K562 (cell line): ENCODE measurements at regions not wholly inside any gene's neighbourhood (a gene's known extent, or its start where the extent isn't known, plus 50 kb on each side); places are given as distances from the start of the nearest gene placed in this dataset.

Source experiments
- ATAC-seq: fragments of 200-7000 bp; cut with Tn5 transposase; 3 replicates; pipeline ENCODE4 v1.9.1; 2020; ENCODE audit warnings: moderate library complexity
- BruUV-seq: library from RNA; stranded (reverse); fragments of 400-500 nt; replicated peaks from 2 replicates; lab custom pipeline; 2021; lab: Mats Ljungman, UMichigan
- CTCF ChIA-PET: fragments of 300-600 bp; formaldehyde crosslinking; extraction: SDS; loops from one replicate; lab custom pipeline; 2021; ENCODE audit warnings: low intra/inter-chr PET ratio; lab: Yijun Ruan, JAX
- POLR2A ChIA-PET: fragments of 300-600, 350-650 bp; sonication (Branson Sonifier 250); formaldehyde crosslinking; extraction: SDS; loops from one replicate; lab custom pipeline; 2021; ENCODE audit warnings: antibody characterized with exemption, inconsistent platforms; lab: Yijun Ruan, JAX
- DNase-seq, 4 experiments: peaks; one replicate each; pipeline versions ENCODE4 v3.0.0 to v3.0.0-alpha.2; 2011 to 2018; ENCODE audit warnings: low spot score in 3 of 4, mixed read lengths in 3 of 4; ENCODE audit errors: extremely low read depth in 1 of 4
- FAIRE-seq: peaks from 2 replicates; lab custom pipeline; 2011; peaks lifted over from hg19 to GRCh38; lab: Jason Lieb, UNC
- H2AFZ ChIP-seq: 2 replicates; pipeline ENCODE4 v1.6.0; 2011; ENCODE audit warnings: low read depth, low read length, control low read depth, inconsistent platforms
- H3K27ac ChIP-seq: fragments of 200-600 bp; 3 replicates; pipeline ENCODE4 v1.8.0; 2011; ENCODE audit warnings: low read depth, mild to moderate bottlenecking, control low read depth, inconsistent platforms, low read length, moderate library complexity, mixed read lengths; ENCODE audit errors: extremely low read depth
- H3K27me3 ChIP-seq, 2 experiments: fragments of 300-600 bp in 1 of 2; 2 replicates in 1 of 2; 3 replicates in 1 of 2; pipeline versions ENCODE4 v1.6.0 to v1.8.0; 2011; ENCODE audit warnings: inconsistent platforms in 2 of 2, low read length in 2 of 2, mild to moderate bottlenecking in 1 of 2, mixed read lengths in 1 of 2, moderate library complexity in 1 of 2; ENCODE audit not compliant: control insufficient read depth in 2 of 2, insufficient read depth in 2 of 2
- H3K36me3 ChIP-seq: fragments of 300-600 bp; 3 replicates; pipeline ENCODE4 v1.8.0; 2011; ENCODE audit warnings: mild to moderate bottlenecking, low read length, inconsistent platforms; ENCODE audit not compliant: control insufficient read depth, insufficient read depth
- H3K4me1 ChIP-seq, 2 experiments: fragments of 200-600 bp in 1 of 2; replicated peaks in 1 of 2; 2 replicates in 1 of 2; 3 replicates in 1 of 2; pipeline versions ENCODE4 v1.5.1 to v1.8.0; 2011; ENCODE audit warnings: inconsistent platforms in 2 of 2, low read length in 2 of 2, mild to moderate bottlenecking in 1 of 2, mixed read lengths in 1 of 2, moderate library complexity in 1 of 2; ENCODE audit not compliant: control insufficient read depth in 2 of 2, insufficient read depth in 2 of 2
- H3K4me2 ChIP-seq: 2 replicates; pipeline ENCODE4 v1.6.1; 2011; ENCODE audit warnings: low read length, control low read depth, inconsistent platforms, mixed read lengths; ENCODE audit not compliant: insufficient read depth
- H3K4me3 ChIP-seq: fragments of 200-600 bp; sonication (generic), shearing (Covaris generic); 2 replicates; pipeline ENCODE4 v1.5.1; 2016; ENCODE audit warnings: control low read depth, inconsistent platforms
- H3K79me2 ChIP-seq: fragments of 200-600 bp; 3 replicates; pipeline ENCODE4 v1.8.0; 2011; ENCODE audit warnings: low read length, inconsistent platforms; ENCODE audit not compliant: control insufficient read depth, insufficient read depth
- H3K9ac ChIP-seq, 2 experiments: 2 replicates each; pipeline versions ENCODE4 v1.6.0 to v1.6.1; 2011; ENCODE audit warnings: low read depth in 2 of 2, low read length in 2 of 2, control low read depth in 1 of 2, inconsistent platforms in 1 of 2, mild to moderate bottlenecking in 1 of 2, mixed read lengths in 1 of 2; ENCODE audit not compliant: insufficient read depth in 1 of 2
- H3K9me1 ChIP-seq: one replicate; pipeline ENCODE4 v1.6.0; 2011; ENCODE audit warnings: inconsistent platforms, mild to moderate bottlenecking, low read length, moderate library complexity; ENCODE audit not compliant: control insufficient read depth, insufficient read depth
- H3K9me3 ChIP-seq: replicated peaks from 2 replicates; pipeline ENCODE4 v1.5.1; 2011; ENCODE audit warnings: low read depth, low read length, inconsistent platforms; ENCODE audit not compliant: control insufficient read depth, insufficient read depth
- H4K20me1 ChIP-seq: replicated peaks from 2 replicates; pipeline ENCODE4 v1.6.1; 2011; ENCODE audit warnings: low read length, inconsistent platforms, mixed read lengths; ENCODE audit not compliant: control insufficient read depth, insufficient read depth
- ARID2 ChIP-seq: fragments of 450-650 bp; IDR thresholded peaks from 2 replicates; pipeline ENCODE4 v1.6.1; 2017; ENCODE audit warnings: antibody characterized with exemption, mild to moderate bottlenecking
- ARID3A ChIP-seq: IDR thresholded peaks from 2 replicates; pipeline ENCODE4 v1.6.1; 2012; ENCODE audit warnings: low read depth, low read length, improper control_type of control experiment, borderline replicate concordance
- BACH1 ChIP-seq: fragments of 200-800 bp; sonication (Bioruptor generic); IDR thresholded peaks from 2 replicates; pipeline ENCODE4 v1.6.1; 2016; ENCODE audit warnings: missing genetic modification characterization, missing compliant biosample characterization
- FOXO4 ChIP-seq: fragments of 450-650 bp; formaldehyde crosslinking; IDR thresholded peaks from 2 replicates; pipeline ENCODE4 v1.4.0; 2020; ENCODE audit warnings: mild to moderate bottlenecking, moderate library complexity
- JUN ChIP-seq, 2 experiments: sonication (generic) in 1 of 2; formaldehyde crosslinking in 1 of 2; IDR thresholded peaks; 2 replicates each; pipeline versions ENCODE4 v1.6.1 to v1.8.0; 2012 to 2022; ENCODE audit warnings: borderline replicate concordance in 2 of 2, mild to moderate bottlenecking in 2 of 2, improper control_type of control experiment in 1 of 2, low read depth in 1 of 2, low read length in 1 of 2, missing genetic modification reagents in 1 of 2
- POLR3G ChIP-seq: IDR thresholded peaks from 2 replicates; pipeline ENCODE4 v1.6.1; 2011; ENCODE audit not compliant: insufficient read length, insufficient replicate concordance; ENCODE audit errors: extremely low read depth
- RFX7 ChIP-seq: fragments of 250-450 bp; sonication (Bioruptor Pico); IDR thresholded peaks from 2 replicates; pipeline ENCODE4 v1.5.1; 2021; ENCODE audit warnings: mild to moderate bottlenecking
- ZBTB49 ChIP-seq: sonication (generic); formaldehyde crosslinking; IDR thresholded peaks from 2 replicates; pipeline ENCODE4 v1.8.0; 2022; ENCODE audit warnings: missing genetic modification reagents, mild to moderate bottlenecking, borderline replicate concordance
- ZNF280A ChIP-seq: fragments of 450-650 bp; IDR thresholded peaks from 2 replicates; pipeline ENCODE4 v1.6.1; 2018; ENCODE audit warnings: mild to moderate bottlenecking, low read depth; ENCODE audit not compliant: partially characterized antibody
- ZSCAN29 ChIP-seq: fragments of 450-650 bp; IDR thresholded peaks from 2 replicates; pipeline ENCODE4 v1.6.1; 2017
- WGBS: fragments of 100-300 bp; shearing (Covaris generic); methylation state at CpG from one replicate; pipeline ENCODE4 v1.1.6; 2016; ENCODE audit warnings: low coverage, mixed read lengths; ENCODE audit not compliant: insufficient coverage; ENCODE audit errors: missing lambda C conversion rate; 5-methylcytosine and 5-hydroxymethylcytosine counted together
- in situ Hi-C: fragments of 300-500 bp; cut with MboI; formaldehyde crosslinking; loops from 4 replicates; pipeline ENCODE4 v1.15.0; 2018; ENCODE audit warnings: inconsistent platforms, mixed read lengths
- intact Hi-C: fragments of 100-400 bp; cut with micrococcal nuclease; formaldehyde crosslinking; loops from 2 replicates; pipeline ENCODE4 v1.14.2; 2022

GRCh38 chr1:81007024-81007423, 793.7 kb upstream of the ADGRL2 start:
- Histone ChIP-seq H3K9ac (no peak overlapping the region), H3K27me3 (no peaks in the 10 kb centered on the region), H3K27ac (no peak overlapping the region), H3K4me2 (no peak overlapping the region), H3K36me3 (no peaks in the 10 kb centered on the region), H3K9me1 (no peaks in the 10 kb centered on the region), H3K79me2 (no peaks in the 10 kb centered on the region), H4K20me1 (no peaks in the 10 kb centered on the region), H3K4me3 (no peak overlapping the region), H3K4me1 (no peaks in the 10 kb centered on the region), H2AFZ (no peak overlapping the region), H3K9me3 (no peaks in the 10 kb centered on the region)
- DNase-seq (no peak), ATAC-seq (no peak), FAIRE-seq (no peak)
- 0% methylated on average over 3 of the region's 3 CpGs for WGBS
- ChIA-PET CTCF (no interaction called here), POLR2A (no interaction called here)
- in situ Hi-C loops, result no loop called here
- BruUV-seq, result no TSS peak
- intact Hi-C loops, result no loop called here
- TF ChIP-seq ARID3A (no peak), POLR3G (no peak), ZBTB49 (CRISPR knock-in tag) (no peak), JUN (IDR thresholded peaks at IDR 0.05; ENCODE audit: borderline replicate concordance, low read depth, low read length) (no peak), JUN (CRISPR knock-in tag; IDR thresholded peaks at IDR 0.05; ENCODE audit: borderline replicate concordance) (no peak), RFX7 (CRISPR knock-in tag) (no peak), FOXO4 (CRISPR knock-in tag) (no peak), BACH1 (tag) (no peak), ZSCAN29 (no peak), ZNF280A (no peak), ARID2 (no peak)
